ENCODE measurements at regions not wholly inside any gene's neighbourhood (a gene's known extent, or its start where the extent isn't known, plus 50 kb on each side); places are given as distances from the start of the nearest gene placed in this dataset.
"Not testable (repeated sequence)": the region's sequence is repeated elsewhere in the genome, so short reads cannot be mapped to it uniquely, and the experiment has no call there.

GRCh38 chr6:167684276-167685104, 142.2 kb upstream of the AFDN start:
- no peak for DNase-seq (ENCODE audit: extremely low read depth in 1 of 11, low read depth in 9 of 11, low spot score in 4 of 11)

GRCh38 chr6:167685654-167686053, 141.1 kb upstream of the AFDN start:
- DNase-seq (ENCODE audit: extremely low read depth in 1 of 11, low read depth in 9 of 11, low spot score in 4 of 11), result no peak

GRCh38 chr6:167686204-167686893, 140.4 kb upstream of the AFDN start:
- no peak for DNase-seq (ENCODE audit: extremely low read depth in 1 of 11, low read depth in 9 of 11, low spot score in 4 of 11)

GRCh38 chr6:167687116-167687725, 139.5 kb upstream of the AFDN start:
- no peak for DNase-seq (ENCODE audit: extremely low read depth in 1 of 11, low read depth in 9 of 11, low spot score in 4 of 11)

GRCh38 chr6:167688123-167688522, 138.6 kb upstream of the AFDN start:
- DNase-seq (ENCODE audit: extremely low read depth in 1 of 11, low read depth in 9 of 11, low spot score in 4 of 11), result no peak

GRCh38 chr6:167689278-167689677, 137.4 kb upstream of the AFDN start:
- no peak for DNase-seq (ENCODE audit: extremely low read depth in 1 of 11, low read depth in 9 of 11, low spot score in 4 of 11)

GRCh38 chr6:167689751-167690150, 137.0 kb upstream of the AFDN start:
- DNase-seq (ENCODE audit: extremely low read depth in 1 of 11, low read depth in 9 of 11, low spot score in 4 of 11), result no peak

GRCh38 chr6:167690167-167690922, 136.4 kb upstream of the AFDN start:
- DNase-seq (ENCODE audit: extremely low read depth in 1 of 11, low read depth in 9 of 11, low spot score in 4 of 11), result not testable (repeated sequence)

- no peak for DNase-seq (ENCODE audit: extremely low read depth in 1 of 11, low read depth in 9 of 11, low spot score in 4 of 11)
Measured at GRCh38 chr6:167690931-167691330, 135.8 kb upstream of the AFDN start.

GRCh38 chr6:167691533-167692312, 135.0 kb upstream of the AFDN start:
- DNase-seq (ENCODE audit: extremely low read depth in 1 of 11, low read depth in 9 of 11, low spot score in 4 of 11), result no peak

GRCh38 chr6:167693478-167693877, 133.2 kb upstream of the AFDN start:
- DNase-seq (ENCODE audit: extremely low read depth in 1 of 11, low read depth in 9 of 11, low spot score in 4 of 11), result not testable (repeated sequence)

GRCh38 chr6:167695831-167696230, 130.9 kb upstream of the AFDN start:
- no peak for DNase-seq (ENCODE audit: extremely low read depth in 1 of 11, low read depth in 9 of 11, low spot score in 4 of 11)

GRCh38 chr6:167696296-167696695, 130.4 kb upstream of the AFDN start:
- no peak for DNase-seq (ENCODE audit: extremely low read depth in 1 of 11, low read depth in 9 of 11, low spot score in 4 of 11)

- DNase-seq (ENCODE audit: extremely low read depth in 1 of 11, low read depth in 9 of 11, low spot score in 4 of 11), result no peak
Measured at GRCh38 chr6:167697316-167697715, 129.4 kb upstream of the AFDN start.

- no peak for DNase-seq (ENCODE audit: extremely low read depth in 1 of 11, low read depth in 9 of 11, low spot score in 4 of 11)
Measured at GRCh38 chr6:167698540-167698939, 128.2 kb upstream of the AFDN start.

GRCh38 chr6:167699141-167699931, 127.4 kb upstream of the AFDN start:
- no peak for DNase-seq (ENCODE audit: extremely low read depth in 1 of 11, low read depth in 9 of 11, low spot score in 4 of 11)

GRCh38 chr6:167700199-167700598, 126.5 kb upstream of the AFDN start:
- no peak for DNase-seq (ENCODE audit: extremely low read depth in 1 of 11, low read depth in 9 of 11, low spot score in 4 of 11)

GRCh38 chr6:167701010-167701409, 125.7 kb upstream of the AFDN start:
- DNase-seq (ENCODE audit: extremely low read depth in 1 of 11, low read depth in 9 of 11, low spot score in 4 of 11), result no peak

All from renal cortex interstitium (tissue), 11 donors.